Fibroblast of skin of scalp (primary cell): ENCODE measurements at regions not wholly inside any gene's neighbourhood (a gene's known extent, or its start where the extent isn't known, plus 50 kb on each side); places are given as distances from the start of the nearest gene placed in this dataset.
"Not testable (repeated sequence)": the region's sequence is repeated elsewhere in the genome, so short reads cannot be mapped to it uniquely, and the experiment has no call there.

Source experiments
- DNase-seq: peaks from one replicate; pipeline ENCODE4 v3.0.0-alpha.2; 2013

DNA sequence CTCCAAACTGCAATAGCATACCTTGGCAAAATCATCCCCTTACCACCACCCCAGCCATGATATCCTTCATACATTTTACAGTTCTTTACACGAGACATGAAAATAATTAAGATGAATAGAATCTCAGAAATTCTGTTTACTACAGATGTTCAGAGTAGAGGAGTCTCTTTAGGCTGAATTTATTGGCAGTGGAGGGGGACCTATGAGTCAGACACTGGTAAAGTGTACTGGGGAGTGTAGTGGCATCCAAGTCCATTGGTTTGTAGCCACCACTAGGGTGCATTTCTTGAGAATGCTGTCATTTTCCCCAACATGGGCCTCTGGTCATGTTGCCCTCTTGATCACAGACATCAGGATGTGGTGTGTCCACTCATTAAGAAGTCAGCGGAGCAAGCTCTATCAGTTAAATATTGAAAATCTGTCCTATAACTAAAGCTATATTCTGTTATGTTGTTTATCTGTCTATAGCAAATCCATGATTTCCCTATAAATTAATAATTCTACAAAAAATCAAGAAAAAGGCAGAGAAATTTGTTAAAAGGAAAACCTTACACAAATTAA is 672.2 kb downstream of the PRIM2 start:
- not testable (repeated sequence) for DNase-seq

DNA sequence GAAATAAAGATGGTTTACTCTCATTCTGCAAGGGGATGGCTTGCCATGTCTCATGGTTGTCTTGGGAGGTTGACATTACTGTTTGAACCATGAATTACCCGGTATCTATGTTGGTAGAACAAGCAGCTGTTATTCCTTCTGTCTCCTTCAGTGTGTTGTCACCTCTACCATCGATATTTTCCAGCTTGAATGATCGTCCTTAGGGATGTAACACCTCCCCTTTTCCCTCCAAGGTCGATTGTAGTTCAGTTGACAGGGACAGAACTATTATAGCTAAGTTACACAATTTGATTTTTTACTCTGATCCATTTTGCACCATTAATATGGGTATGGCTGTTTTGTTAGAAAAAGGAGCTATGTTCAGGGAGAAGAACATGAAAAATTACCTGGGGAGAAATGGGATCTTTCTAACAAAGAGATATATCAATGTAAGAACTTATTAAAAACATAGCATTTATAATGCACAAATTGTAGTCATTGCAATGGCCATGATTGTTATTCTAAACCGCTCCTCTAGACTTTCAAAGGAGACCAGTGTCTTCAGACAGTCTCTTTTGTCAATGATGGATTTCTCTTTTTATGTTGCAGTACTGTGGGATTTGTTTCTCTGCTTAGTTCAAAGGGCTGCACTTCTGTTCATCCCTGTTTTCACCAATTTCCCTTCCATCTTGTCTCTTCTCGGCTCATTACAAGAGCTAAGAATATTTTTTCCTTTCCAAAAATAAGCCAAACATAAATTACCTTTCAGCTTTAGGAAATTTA is 681.6 kb downstream of the PRIM2 start:
- DNase-seq: not testable (repeated sequence)

DNA sequence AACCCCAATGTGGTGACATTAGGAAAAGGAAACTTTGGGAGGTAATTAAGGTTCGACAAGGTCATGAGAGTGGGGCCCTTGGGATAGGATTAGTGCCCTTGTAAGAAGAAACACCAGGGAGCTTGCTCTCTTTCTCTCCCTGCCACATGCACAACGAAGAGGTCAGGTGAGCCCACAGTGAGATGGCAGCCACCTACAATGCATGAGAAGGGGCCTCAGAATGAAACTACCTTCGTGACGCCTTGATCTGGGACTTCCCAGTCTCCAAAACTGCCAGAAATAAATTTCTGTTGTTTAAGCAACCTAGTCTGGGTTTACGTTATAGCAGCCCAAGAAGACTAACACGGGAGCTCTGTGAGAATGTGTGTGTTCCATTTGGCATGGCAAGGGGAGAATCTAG is 682.8 kb downstream of the PRIM2 start:
- not testable (repeated sequence) for DNase-seq

GRCh38 chr6:58003417-58004167 is 686.2 kb downstream of the PRIM2 start:
- DNase-seq: not testable (repeated sequence)

GRCh38 chr6:58007334-58008000 is 690.0 kb downstream of the PRIM2 start:
- not testable (repeated sequence) for DNase-seq

DNA sequence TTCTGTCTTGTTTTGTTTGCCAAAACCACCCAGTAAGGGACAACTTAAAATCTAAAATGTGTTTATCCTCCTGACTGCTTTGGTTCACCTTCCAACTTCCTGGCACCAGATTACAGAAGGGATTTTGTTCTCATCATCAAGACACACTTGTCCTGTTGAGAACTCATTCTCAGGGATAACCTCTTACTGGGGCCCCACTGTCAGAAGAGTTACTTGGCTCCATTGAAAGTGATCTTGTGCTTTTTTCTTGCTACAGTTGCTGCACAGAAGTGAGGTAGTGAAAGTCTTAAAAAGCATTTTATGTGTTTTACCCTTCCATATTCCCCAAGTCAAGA is 690.5 kb downstream of the PRIM2 start:
- not testable (repeated sequence) for DNase-seq

- DNase-seq: not testable (repeated sequence)
Observed at GRCh38 chr6:58011954-58012600, 694.6 kb downstream of the PRIM2 start.

- DNase-seq: not testable (repeated sequence)
Observed at GRCh38 chr6:58016614-58017013, 699.2 kb downstream of the PRIM2 start.

DNA sequence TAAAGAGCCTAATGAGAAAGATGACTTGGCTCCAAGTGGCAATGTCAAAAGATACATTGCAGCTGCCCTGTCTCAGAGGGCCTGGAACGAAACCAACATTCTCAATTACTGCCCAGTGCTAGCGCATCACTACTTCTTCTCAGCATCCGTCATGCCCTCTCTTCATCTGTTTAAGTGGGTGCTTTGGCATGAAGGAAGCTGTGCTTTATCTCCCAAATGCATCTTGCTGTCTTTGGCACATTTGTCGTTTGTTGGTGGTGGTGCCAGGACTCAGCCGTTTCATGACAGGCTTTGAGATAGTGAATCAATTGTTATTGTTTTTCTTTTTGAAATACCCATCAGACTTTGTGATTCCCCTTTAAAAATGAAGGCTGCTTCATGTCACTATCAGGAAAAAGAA is 710.8 kb downstream of the PRIM2 start:
- DNase-seq: not testable (repeated sequence)

DNA sequence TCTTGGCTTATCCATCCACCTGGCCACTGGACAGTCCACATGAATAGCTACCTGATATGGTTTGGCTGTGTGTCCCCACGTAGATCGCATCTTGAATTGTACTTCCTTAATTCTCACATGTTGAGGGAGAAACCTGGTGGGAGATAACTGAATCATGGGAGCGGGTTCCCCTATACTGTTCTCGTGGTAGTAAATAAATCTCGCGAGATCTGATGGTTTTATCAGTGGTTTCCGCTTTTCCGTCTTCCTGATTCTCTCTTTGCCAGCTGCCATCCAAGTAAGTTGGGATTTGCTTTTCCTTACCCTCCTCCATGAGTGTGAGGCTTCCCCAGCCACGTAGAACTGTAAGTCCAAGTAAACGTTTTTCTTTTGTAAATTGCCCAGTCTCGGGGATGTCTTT is 720.8 kb downstream of the PRIM2 start:
- DNase-seq: not testable (repeated sequence)

- not testable (repeated sequence) for DNase-seq
Observed at GRCh38 chr6:58046584-58046983, 729.2 kb downstream of the PRIM2 start.

- DNase-seq: not testable (repeated sequence)
Observed at GRCh38 chr6:58047389-58047788, 730.0 kb downstream of the PRIM2 start.

DNA sequence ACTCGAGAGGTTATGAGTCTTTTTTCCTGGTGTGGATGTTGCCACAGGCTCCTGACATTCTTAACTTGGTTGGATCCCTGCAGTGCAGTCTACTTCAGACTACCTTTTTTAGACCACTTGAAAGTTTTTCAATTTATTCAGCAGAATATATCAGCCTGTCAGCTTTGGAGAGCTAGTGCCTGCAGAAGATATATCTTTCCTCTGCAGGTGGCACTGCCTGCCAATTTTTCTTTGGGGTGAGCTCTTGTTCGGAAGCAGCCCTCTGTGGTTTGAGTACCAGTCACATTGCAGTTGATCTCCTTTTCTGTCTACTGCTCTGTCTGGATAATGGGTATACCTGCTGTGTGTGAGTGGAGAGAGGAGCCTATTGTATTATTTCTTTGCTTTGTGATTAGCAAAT is 730.4 kb downstream of the PRIM2 start:
- DNase-seq: not testable (repeated sequence)

- not testable (repeated sequence) for DNase-seq
Observed at GRCh38 chr6:58055465-58056176, 738.2 kb downstream of the PRIM2 start.

- DNase-seq: peak; percentile 0
Observed at GRCh38 chr6:58059701-58060100, 742.3 kb downstream of the PRIM2 start.

DNA sequence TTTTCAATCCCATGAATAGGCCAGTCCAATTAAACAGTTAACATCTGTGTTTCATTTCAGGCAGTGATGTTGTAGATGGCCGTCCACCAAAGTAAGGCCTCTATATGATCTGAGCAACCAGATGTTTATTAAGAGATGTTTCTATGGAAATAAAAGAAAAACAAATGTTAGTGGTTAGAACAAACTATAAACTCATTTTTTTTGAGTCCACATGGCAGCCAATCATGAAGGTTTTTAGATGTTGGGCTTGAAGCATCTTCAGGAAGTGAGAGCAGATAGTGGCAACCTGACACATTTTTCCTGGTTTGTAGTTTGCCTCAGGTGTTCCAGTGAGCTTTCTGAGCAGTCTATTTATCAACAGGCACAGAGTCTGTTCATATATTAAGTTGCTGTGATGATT is 746.1 kb downstream of the PRIM2 start:
- DNase-seq: not testable (repeated sequence)

GRCh38 chr6:58067867-58068548 is 750.6 kb downstream of the PRIM2 start:
- not testable (repeated sequence) for DNase-seq

- DNase-seq: no peak
Observed at GRCh38 chr6:58073263-58073662, 755.8 kb downstream of the PRIM2 start.

DNA sequence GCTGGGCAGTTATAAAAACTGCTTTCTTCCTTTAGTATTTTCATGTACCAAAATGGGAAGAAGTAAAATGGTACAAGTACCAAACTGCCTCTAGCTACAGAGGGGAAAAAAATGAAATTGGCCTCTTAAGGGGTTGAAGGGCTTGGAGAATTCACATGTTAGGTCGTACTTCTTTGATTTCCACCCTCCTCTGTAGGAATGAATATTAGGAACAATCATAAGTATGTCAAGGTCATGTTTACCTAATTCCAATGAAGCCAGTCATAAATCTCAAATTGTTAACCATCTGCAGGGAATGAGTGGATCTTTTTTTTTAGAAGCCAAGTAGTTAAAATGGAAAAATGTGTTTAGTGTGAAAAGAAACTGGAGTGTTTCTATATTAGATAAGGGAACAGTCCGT is 772.6 kb downstream of the PRIM2 start:
- DNase-seq: not testable (repeated sequence)

DNA sequence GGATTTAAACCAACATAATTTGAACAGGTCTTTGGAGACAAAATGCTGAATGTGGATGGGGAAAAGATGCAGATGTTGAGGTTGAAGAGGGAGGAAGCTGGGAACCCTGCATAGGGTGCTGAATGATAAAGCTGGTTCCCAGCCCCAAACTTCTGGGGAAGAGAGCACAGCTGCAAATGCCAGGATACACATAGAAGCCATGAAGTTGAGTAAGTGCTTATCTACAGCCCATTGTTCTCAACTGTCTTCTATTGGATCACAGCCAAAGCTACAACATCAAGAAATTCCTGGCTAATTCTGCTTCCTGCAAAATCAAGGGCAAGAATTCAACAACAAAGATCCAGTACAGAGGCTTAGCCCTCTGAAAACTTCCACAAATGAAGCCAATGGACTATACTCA is 779.8 kb downstream of the PRIM2 start:
- not testable (repeated sequence) for DNase-seq

- no peak for DNase-seq
Observed at GRCh38 chr6:58113960-58114359, 796.5 kb downstream of the PRIM2 start.
